Mesodermal cell (in vitro differentiated cells): ENCODE measurements at regions not wholly inside any gene's neighbourhood (a gene's known extent, or its start where the extent isn't known, plus 50 kb on each side); places are given as distances from the start of the nearest gene placed in this dataset.
A peak's percentile ranks its signal among the peaks of the same experiment; 100 is the strongest.

ENCODE experiments used
- H3K27ac ChIP-seq: 2 replicates; pipeline ENCODE4 v1.7.0; 2013; ENCODE audit warnings: mild to moderate bottlenecking, low read depth, low read length, moderate library complexity; ENCODE audit not compliant: severe bottlenecking
- H3K36me3 ChIP-seq: 2 replicates; pipeline ENCODE4 v1.7.1; 2013; ENCODE audit warnings: mild to moderate bottlenecking, low read length, moderate library complexity; ENCODE audit not compliant: control insufficient read depth, insufficient read depth
- H3K4me1 ChIP-seq: one replicate; pipeline ENCODE4 v1.7.1; 2013; ENCODE audit warnings: mild to moderate bottlenecking, low read length; ENCODE audit not compliant: insufficient read depth, control insufficient read depth, poor library complexity, severe bottlenecking
- H3K4me3 ChIP-seq: 2 replicates; pipeline ENCODE4 v1.7.0; 2013; ENCODE audit warnings: low read length, control low read depth, mild to moderate bottlenecking; ENCODE audit not compliant: insufficient read depth, poor library complexity, severe bottlenecking; ENCODE audit errors: extremely low read depth
- H3K9me3 ChIP-seq: 2 replicates; pipeline ENCODE4 v1.7.1; 2013; ENCODE audit warnings: mild to moderate bottlenecking, low read length, moderate library complexity; ENCODE audit not compliant: control insufficient read depth
- WGBS, 2 experiments: methylation state at CpG; one replicate each; pipeline ENCODE4 v1.1.5; 2013; ENCODE audit warnings: missing lambda C conversion rate in 2 of 2; ENCODE audit not compliant: insufficient coverage in 2 of 2; 5-methylcytosine and 5-hydroxymethylcytosine counted together

DNA sequence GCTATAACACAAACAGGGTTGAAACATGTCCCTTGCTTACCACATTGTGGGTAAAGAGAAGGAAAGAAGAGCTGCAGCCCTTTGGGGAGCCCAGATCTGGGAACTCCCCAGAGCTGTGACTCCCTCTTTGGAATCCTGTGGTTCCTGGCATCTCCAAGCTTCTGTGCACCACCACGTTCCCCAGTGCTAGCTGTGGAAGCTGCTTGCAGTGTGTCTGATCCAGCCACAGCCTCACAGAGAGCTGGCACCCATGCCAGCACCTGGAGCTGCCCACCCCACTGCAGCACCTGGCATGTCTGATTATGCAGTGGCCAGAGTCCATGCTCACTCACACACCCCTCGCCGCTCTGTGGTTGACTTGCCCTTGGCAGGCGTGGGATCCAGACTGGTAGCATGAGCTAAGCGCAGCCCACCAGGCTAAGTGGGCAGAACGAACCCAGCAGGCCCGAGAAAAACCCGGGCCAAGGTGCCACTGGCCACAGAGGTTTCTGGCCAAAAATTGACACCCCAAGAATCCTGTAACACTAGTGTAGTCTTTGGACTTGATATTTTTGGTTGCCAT, 252.6 kb upstream of the KCNJ16 start:
- Histone ChIP-seq H3K27ac (no peak overlapping the region), H3K36me3 (no peaks in the 10 kb centered on the region), H3K9me3 (peaks cover 5% of the 10 kb centered on the region), H3K4me1 (peaks cover 5% of the 10 kb centered on the region), H3K4me3 (no peak overlapping the region)
- 83 to 87% methylated on average over 5 to 8 of the region's 8 CpGs for WGBS, 2 experiments

DNA sequence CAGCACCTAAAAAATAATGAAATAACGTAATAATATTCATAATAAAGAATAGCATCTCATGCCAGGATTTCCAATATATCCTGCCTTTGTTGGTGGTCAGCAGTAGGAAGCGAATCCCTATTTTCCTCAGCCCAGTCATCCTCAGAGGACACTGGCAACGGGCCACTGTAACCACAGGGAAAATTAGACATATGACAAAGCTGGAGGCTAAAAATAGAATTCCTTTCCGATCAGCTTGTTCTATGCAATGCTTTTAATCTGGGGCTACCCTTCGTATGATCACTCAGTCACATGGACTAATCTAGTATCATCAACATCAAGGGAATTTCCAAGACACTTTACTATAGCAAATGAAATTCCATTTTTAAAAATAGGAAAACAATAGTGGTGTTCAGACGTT, 246.9 kb upstream of the KCNJ16 start:
- Histone ChIP-seq H3K27ac (no peak overlapping the region), H3K4me3 (no peak overlapping the region), H3K9me3 (no peaks in the 10 kb centered on the region), H3K4me1 (no peaks in the 10 kb centered on the region), H3K36me3 (no peaks in the 10 kb centered on the region)
- 94 to 100% methylated on average over 1 to 2 of the region's 6 CpGs for WGBS, 2 experiments

DNA sequence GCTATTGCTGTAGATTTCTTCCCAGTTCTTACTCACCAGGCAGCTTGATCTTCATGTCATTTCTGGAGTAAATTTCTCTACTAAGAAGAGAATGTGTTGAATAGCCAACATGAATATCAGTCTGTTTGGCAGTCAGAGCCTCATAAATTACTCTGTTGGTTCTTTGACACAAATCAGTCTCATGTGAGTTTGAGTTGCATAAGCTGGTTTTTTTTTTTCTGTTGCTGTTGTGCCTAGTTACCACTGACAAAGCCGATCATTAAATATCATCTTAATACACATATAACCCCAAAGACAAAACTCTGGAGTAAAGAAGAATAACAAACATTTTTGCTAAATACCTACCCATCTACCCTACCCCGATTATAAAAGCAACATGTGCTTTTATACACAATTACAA, 240.5 kb upstream of the KCNJ16 start:
- Histone ChIP-seq H3K4me1 (no peaks in the 10 kb centered on the region), H3K36me3 (no peaks in the 10 kb centered on the region), H3K4me3 (no peak overlapping the region), H3K9me3 (peaks cover 7% of the 10 kb centered on the region), H3K27ac (no peak overlapping the region)
- WGBS, 2 experiments: no CpG with 5 or more reads among the region's 2 CpGs

DNA sequence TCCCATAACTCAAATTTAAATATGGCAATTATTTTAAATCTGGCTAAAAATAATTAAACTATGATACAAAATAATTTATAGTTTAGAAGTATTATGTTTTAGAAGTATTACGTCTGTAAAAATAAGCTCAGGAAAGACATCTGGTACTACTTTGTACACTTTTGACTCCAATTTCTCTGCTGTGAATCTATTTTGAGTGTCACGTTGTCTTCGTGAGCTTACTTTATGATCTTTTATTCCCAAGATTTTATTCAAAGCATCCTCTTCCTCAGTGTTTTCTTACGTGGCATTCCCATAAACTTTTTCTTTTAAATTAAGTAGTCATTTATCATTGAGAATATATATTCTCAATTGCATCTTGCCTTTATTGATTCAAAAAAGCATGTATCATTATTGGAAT, 223.3 kb upstream of the KCNJ16 start:
- no peaks in the 10 kb centered on the region for H3K9me3 ChIP-seq
- H3K36me3 ChIP-seq: no peaks in the 10 kb centered on the region
- WGBS, 2 experiments: 100% methylated on average over 2 of the region's 4 CpGs; no CpG with 5 or more reads in 1 of the 2 experiments
- H3K4me3 ChIP-seq: no peak overlapping the region
- no peak overlapping the region for H3K27ac ChIP-seq
- H3K4me1 ChIP-seq: peaks cover 14% of the 10 kb centered on the region

DNA sequence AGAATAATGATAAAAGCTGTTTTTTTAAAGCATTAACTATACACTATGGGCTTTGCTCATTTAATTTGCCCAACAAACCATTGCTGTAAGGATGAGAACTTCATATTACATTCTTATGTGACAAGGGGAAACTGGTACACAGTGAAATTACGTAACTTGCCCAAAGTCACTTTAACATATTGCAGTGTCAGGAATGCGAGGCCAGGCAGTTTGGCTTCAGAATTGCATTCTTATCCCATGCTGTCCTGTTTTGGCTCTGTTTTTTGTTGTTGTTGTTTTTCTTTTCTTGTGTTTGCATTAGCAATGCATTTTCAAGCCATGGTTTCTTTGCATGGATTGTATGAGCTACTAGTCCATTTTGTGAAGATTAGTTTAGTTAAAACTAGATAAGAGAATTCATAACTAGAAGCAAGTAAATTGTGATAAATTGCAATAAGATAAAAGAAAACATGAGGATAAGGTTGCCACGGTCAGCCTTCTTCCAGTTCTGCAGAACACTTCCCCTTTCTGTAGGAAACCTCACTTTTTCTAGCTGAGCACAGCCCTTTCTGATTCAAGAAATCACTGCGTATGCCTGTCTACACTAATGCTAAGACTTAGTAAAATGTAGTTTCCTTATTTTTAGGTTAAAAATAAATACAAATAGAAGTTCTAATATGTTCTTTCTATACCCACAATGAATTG, 221.3 kb upstream of the KCNJ16 start:
- H3K36me3 ChIP-seq: no peaks in the 10 kb centered on the region
- H3K4me1 ChIP-seq: peaks cover 14% of the 10 kb centered on the region
- H3K4me3 ChIP-seq: no peak overlapping the region
- no peaks in the 10 kb centered on the region for H3K9me3 ChIP-seq
- 91 to 92% methylated on average over 2 to 3 of the region's 4 CpGs for WGBS, 2 experiments
- H3K27ac ChIP-seq: peak overlapping the region; percentile 41

DNA sequence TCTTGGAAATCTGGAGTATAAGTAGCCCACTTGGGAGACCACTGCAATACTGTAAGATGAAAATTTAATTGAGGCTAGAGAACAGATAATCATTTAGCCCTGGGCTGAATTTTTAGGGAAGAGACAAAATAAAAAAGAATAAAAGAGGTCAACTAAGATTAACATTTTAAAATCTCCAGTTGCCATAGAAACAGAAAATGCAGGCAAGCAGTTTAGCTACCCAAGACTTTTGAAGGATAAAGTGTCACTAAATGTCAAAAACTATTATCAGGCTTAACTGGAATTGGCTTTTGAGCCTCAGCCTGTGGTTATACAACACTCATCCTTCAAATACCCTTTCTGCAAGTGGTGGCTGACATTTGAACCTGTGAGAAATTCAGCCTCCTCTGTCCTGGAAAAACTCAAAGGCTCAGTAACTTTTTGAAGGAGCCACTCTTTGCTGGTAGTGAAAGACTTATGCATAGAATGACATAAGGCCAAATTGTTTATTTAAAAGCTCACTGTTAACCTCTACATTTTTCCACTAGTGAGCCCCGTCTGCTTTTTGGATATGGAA, 220.7 kb upstream of the KCNJ16 start:
- Histone ChIP-seq H3K4me1 (peaks cover 14% of the 10 kb centered on the region), H3K36me3 (no peaks in the 10 kb centered on the region), H3K27ac (no peak overlapping the region), H3K4me3 (no peak overlapping the region), H3K9me3 (no peaks in the 10 kb centered on the region)
- WGBS, 2 experiments: no CpG with 5 or more reads among the region's 1 CpG

DNA sequence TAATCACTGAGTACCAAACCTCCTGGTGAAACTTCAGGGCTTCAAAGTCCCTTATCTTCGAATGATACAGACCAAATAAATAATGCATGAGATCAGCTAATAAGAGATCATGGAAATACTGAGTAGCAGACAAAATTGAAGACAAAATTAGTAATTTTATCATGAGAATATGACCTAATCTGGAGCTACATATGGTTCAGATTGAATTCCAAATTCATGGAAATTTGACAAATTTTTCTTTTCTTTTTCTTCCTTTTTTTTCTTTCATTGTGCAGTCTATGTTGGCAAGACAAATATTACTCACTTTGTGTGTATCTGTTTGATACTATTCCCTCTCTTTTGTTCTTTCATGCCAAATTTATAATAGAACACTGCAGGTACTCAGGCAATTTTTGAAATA, 218.1 kb upstream of the KCNJ16 start:
- Histone ChIP-seq H3K9me3 (no peaks in the 10 kb centered on the region), H3K27ac (no peak overlapping the region), H3K4me1 (peaks cover 14% of the 10 kb centered on the region), H3K36me3 (no peaks in the 10 kb centered on the region), H3K4me3 (no peak overlapping the region)
- no CpG with 5 or more reads among the region's 1 CpG for whole genome bisulfite sequencing, 2 experiments

DNA sequence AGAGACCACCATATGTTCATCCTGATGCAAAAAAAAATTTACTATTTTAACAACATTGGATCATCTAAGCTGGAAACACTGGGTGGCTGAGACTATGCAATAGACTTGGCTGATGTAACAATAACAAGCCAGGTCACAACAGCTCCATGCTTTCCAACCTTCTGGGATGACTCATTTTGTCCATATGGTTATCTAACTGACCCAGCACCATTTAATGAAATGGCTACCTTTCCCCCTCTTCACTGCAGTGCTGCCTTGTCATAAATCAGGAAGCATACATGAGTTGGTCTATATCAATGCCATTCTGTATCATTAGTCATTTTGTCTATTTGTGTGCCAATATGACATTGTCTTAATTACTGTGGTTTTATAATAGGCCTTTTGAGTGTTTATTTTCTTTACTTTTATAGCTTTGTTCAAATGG, 217.6 kb upstream of the KCNJ16 start:
- Histone ChIP-seq H3K27ac (no peak overlapping the region), H3K4me1 (peaks cover 14% of the 10 kb centered on the region), H3K9me3 (no peaks in the 10 kb centered on the region), H3K4me3 (no peak overlapping the region), H3K36me3 (no peaks in the 10 kb centered on the region)

DNA sequence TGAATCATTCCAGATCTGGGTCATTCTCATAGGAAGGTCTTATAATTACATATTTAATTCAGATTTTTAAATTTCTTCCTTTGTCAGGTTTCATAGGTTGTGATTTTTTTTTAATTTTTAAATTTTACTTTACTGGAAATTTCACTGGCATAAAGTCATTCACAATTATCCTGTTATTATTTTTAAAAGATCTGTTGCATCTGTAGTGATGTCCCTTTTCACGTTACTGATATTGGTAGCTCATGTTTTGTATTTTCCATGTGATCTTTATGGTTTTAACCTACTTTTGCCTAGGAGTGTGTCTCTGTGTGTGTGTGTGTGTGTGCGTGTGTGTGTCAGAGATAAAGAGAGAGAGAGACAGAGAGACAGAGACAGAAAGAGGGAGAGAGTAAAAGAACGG, 216.6 kb upstream of the KCNJ16 start:
- H3K9me3 ChIP-seq: no peaks in the 10 kb centered on the region
- H3K36me3 ChIP-seq: no peaks in the 10 kb centered on the region
- H3K4me3 ChIP-seq: no peak overlapping the region
- no peak overlapping the region for H3K27ac ChIP-seq
- peaks cover 11% of the 10 kb centered on the region for H3K4me1 ChIP-seq
- WGBS, 2 experiments: 71 to 83% methylated on average over 1 of the region's 3 CpGs

DNA sequence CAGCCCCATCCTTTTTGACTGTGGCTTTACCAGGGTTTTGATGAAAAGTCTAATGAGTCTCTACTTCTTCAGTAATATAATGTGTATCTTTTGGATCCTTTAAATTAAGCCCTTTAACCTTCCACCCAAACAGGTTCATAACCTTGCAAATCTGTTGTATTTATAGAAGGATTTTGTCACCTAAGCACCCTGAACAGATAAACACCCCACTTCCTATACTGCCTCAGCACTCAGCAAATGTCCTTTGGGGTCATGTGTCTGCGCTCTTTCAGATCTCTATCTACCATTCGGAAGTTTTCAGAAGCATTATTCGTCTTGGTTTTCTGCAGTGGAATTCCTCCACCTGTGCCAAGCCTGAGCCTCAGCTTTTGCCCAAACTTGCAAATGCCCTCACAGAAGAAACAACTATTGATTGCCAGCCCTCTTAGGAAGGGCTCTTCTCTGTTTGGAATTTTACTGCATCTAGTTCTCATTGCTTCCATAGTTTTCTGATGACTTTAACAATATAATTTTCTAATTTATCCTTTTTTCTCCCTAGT, 214.8 kb upstream of the KCNJ16 start:
- no peaks in the 10 kb centered on the region for H3K36me3 ChIP-seq
- H3K9me3 ChIP-seq: no peaks in the 10 kb centered on the region
- H3K4me1 ChIP-seq: no peaks in the 10 kb centered on the region
- WGBS, 2 experiments: 96 to 100% methylated on average over 3 of the region's 3 CpGs
- no peak overlapping the region for H3K27ac ChIP-seq
- H3K4me3 ChIP-seq: no peak overlapping the region

DNA sequence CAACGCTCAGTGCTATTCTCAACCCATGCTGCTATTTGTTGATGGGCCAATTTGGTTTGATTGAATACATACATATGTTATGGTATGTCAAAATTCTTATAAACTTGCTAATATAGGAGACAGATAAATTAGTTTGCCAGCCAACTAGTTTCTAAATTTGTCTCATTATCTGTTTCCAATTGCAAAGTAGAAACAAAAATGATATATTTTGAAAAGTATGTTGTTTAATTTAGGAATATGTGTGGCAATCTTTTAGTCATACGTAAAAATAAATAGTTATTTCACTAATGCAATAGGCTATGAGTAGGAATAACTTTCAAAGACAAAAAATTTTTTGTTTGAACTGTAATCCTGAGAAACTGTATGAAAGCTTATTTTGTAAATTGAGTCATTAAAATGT, 210.6 kb upstream of the KCNJ16 start:
- Histone ChIP-seq H3K9me3 (no peaks in the 10 kb centered on the region), H3K27ac (no peak overlapping the region), H3K36me3 (no peaks in the 10 kb centered on the region), H3K4me1 (no peaks in the 10 kb centered on the region), H3K4me3 (no peak overlapping the region)
- no CpG with 5 or more reads among the region's 2 CpGs for WGBS, 2 experiments
